HG03460 (cell line): ENCODE measurements at regions not wholly inside any gene's neighbourhood (a gene's known extent, or its start where the extent isn't known, plus 50 kb on each side); places are given as distances from the start of the nearest gene placed in this dataset.

Source experiments
- ATAC-seq: cut with Tn5 transposase; IDR thresholded peaks from one replicate; pipeline ENCODE4 v1.9.1; 2021; ENCODE audit not compliant: unreplicated experiment

GRCh38 chr3:59115364-59116232, 65.8 kb upstream of the CFAP20DC start:
- no peak for ATAC-seq

- no peak for ATAC-seq
Observed at GRCh38 chr3:59107856-59108815, 58.3 kb upstream of the CFAP20DC start.

- no peak for ATAC-seq
Observed at GRCh38 chr3:59106085-59106648, 56.3 kb upstream of the CFAP20DC start.

GRCh38 chr3:59103552-59103951, 53.7 kb upstream of the CFAP20DC start:
- ATAC-seq, result no peak

- ATAC-seq, result no peak
Observed at GRCh38 chr3:59101231-59101736, 51.5 kb upstream of the CFAP20DC start.
